Memory B cell (primary cell): ENCODE measurements at regions not wholly inside any gene's neighbourhood (a gene's known extent, or its start where the extent isn't known, plus 50 kb on each side); places are given as distances from the start of the nearest gene placed in this dataset.

ENCODE experiments used
- ATAC-seq: fragments of 150-1000 bp; cut with Tn5 transposase; 2 replicates; pipeline ENCODE4 v1.10.0; 2021; ENCODE audit warnings: low read depth, mild to moderate bottlenecking, moderate library complexity
- DNase-seq, 2 donors: peaks; one replicate each; pipeline ENCODE4 v3.0.0; 2022; ENCODE audit warnings: low spot score in 2 of 2
- H3K27ac Mint-ChIP-seq: one replicate; pipeline ENCODE4 v1.8.0; 2022; ENCODE audit warnings: mild to moderate bottlenecking, moderate library complexity, mixed read lengths
- H3K27me3 Mint-ChIP-seq: one replicate; pipeline ENCODE4 v1.8.0; 2022; ENCODE audit warnings: mixed read lengths
- H3K36me3 Mint-ChIP-seq: one replicate; pipeline ENCODE4 v1.8.0; 2022; ENCODE audit warnings: mild to moderate bottlenecking, mixed read lengths
- H3K4me1 Mint-ChIP-seq: one replicate; pipeline ENCODE4 v1.8.0; 2022; ENCODE audit warnings: mixed read lengths
- H3K4me3 Mint-ChIP-seq: one replicate; pipeline ENCODE4 v1.8.0; 2022; ENCODE audit warnings: mild to moderate bottlenecking, moderate library complexity, mixed read lengths
- H3K9me3 Mint-ChIP-seq: one replicate; pipeline ENCODE4 v1.8.0; 2022; ENCODE audit warnings: mixed read lengths

DNA sequence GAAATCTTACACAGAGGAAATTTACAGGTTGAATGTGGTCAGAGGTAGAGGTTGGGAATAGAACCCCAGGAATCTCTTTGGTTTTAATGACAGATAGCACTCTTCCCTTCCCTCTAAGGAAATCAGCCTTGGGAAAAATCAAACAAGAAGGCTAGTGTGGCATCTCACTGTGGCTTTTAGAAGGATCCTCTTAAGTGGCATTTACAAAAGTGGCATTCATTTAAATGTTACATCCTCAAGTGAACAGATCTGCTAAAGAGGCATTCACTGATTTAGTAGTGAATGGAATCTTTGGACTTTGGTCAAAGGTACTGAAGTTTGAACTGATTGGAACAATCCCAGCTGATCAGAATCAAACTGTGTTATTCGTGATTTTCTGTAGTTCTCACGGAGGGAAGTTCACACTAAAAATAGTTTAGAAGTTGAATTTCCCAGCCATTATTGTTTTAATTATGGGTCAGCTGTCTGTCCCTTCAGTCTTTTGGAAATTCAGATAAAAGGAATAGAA is 136.5 kb upstream of the FN1 start:
- Mint-ChIP-seq H3K27me3 (peaks cover 11% of the 10 kb centered on the region), H3K36me3 (no peaks in the 10 kb centered on the region), H3K9me3 (no peaks in the 10 kb centered on the region), H3K27ac (no peak overlapping the region), H3K4me1 (peaks cover 5% of the 10 kb centered on the region), H3K4me3 (no peak overlapping the region)
- ATAC-seq (no peak), DNase-seq (no peak)

DNA sequence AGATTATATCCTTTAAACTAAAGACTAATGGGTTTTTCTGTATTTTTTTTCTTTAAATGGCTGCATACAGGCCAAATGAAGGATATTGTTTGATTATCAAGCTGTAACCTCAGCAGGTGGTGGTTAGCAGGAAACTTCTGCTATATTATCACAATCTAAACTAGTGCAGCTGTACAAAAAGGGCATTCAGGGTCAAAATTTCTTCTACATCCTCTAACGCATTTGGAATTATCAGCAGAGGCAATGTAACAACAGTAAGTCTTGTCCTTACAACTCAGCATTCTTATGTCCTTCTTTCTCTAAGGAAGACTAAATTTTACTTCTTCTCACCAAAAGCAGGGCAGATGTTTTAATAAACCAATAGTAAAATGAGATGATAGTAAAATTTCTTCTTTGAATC is 135.8 kb upstream of the FN1 start:
- ATAC-seq (no peak), DNase-seq (no peak)
- H3K36me3 Mint-ChIP-seq: no peaks in the 10 kb centered on the region
- H3K4me3 Mint-ChIP-seq: no peak overlapping the region
- H3K27me3 Mint-ChIP-seq: peaks cover 11% of the 10 kb centered on the region
- H3K4me1 Mint-ChIP-seq: peaks cover 5% of the 10 kb centered on the region
- no peak overlapping the region for H3K27ac Mint-ChIP-seq
- H3K9me3 Mint-ChIP-seq: no peaks in the 10 kb centered on the region

DNA sequence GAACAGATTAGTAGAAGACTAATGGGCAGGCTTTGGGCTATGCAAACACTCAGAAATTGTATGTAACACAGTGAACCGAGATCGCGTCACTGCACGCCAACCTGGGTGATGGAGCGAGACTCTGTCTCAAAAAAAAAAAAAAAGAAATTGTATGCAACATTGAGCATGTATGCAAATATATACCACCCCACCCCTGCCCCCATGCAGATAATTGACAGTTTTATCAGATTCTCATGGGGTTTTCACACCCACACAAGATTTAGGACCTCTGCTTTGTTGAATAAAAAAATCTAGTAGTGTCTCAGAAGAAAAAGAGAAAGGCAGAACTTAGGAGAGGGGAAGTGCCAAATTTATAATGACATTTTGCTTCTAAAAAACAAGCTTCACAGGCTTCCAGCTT is 131.6 kb upstream of the FN1 start:
- H3K4me3 Mint-ChIP-seq: no peak overlapping the region

DNA sequence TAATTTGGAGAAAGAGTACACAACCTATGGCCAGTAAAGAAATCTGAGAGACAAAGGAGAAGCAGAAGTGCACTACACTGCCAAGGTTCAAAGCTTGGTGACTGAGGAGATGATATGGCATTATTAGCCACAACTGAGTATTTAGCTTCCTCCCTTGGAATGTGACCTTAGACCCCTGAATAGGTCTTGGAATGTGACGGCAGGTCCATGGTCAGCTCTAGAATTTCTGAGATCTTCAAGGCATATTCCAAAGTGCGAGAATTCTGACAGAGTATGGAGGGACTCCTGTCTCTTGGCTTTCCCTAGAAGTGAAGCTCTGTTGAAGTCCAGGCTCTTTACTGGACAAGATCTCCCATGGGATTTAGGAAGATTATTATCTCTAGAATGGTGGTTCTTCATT is 130.0 kb upstream of the FN1 start:
- H3K9me3 Mint-ChIP-seq: peaks cover 1% of the 10 kb centered on the region
- no peak overlapping the region for H3K27ac Mint-ChIP-seq
- DNase-seq (no peak), ATAC-seq (no peak)
- peaks cover 16% of the 10 kb centered on the region for H3K27me3 Mint-ChIP-seq
- peaks cover 5% of the 10 kb centered on the region for H3K4me1 Mint-ChIP-seq
- no peak overlapping the region for H3K4me3 Mint-ChIP-seq
- no peaks in the 10 kb centered on the region for H3K36me3 Mint-ChIP-seq

More for the DNA sequence above, 131.6 kb upstream of the FN1 start:
- Mint-ChIP-seq H3K27ac (no peak overlapping the region), H3K9me3 (no peaks in the 10 kb centered on the region), H3K36me3 (no peaks in the 10 kb centered on the region), H3K4me1 (peaks cover 5% of the 10 kb centered on the region), H3K27me3 (peaks cover 20% of the 10 kb centered on the region)
- DNase-seq (no peak), ATAC-seq (peak; percentile 81)

DNA sequence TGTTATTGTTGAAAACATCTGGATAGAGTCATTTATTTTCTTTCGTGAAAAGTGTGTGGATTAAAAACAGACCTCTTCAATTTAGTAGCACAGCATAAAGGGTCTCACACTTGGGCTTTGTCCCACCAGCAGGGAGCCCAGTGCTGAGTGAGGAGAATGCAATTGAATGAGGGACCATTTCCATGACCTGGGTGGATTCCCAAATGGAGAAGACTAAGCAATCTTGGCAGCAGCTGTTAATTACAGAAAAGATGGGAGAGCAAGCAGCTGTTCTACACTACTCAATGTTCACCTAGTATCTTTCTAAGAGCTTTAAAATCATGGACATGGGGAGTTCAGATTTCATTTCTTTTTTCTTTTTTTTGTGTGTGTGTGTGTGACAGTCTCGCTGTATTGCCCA is 121.8 kb upstream of the FN1 start:
- no peak overlapping the region for H3K27ac Mint-ChIP-seq
- H3K4me1 Mint-ChIP-seq: no peaks in the 10 kb centered on the region
- no peak overlapping the region for H3K4me3 Mint-ChIP-seq
- peaks cover 1% of the 10 kb centered on the region for H3K9me3 Mint-ChIP-seq
- ATAC-seq (no peak), DNase-seq (no peak)
- H3K36me3 Mint-ChIP-seq: no peaks in the 10 kb centered on the region
- peaks cover 3% of the 10 kb centered on the region for H3K27me3 Mint-ChIP-seq

DNA sequence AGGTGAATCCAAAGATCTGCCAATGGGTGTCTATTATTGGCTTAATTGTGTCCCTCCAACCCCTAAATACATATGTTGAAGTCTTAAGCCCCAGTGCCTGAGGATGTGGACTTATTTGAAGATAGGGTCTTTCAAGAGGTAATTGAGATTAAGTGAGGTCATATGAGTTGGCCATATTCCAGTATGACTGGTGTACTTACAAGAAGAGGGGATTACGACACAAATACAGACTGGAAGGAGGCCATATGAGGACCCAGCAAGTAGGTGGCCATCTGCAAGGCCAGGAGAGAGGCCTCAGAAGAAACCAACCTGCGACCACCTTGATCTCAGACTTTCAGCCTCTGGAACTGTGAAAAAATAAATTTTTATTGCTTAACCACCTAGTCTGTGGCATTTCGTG is 121.1 kb upstream of the FN1 start:
- no peak for DNase-seq
- Mint-ChIP-seq H3K27ac (no peak overlapping the region), H3K4me3 (no peak overlapping the region), H3K4me1 (no peaks in the 10 kb centered on the region), H3K36me3 (no peaks in the 10 kb centered on the region), H3K9me3 (peaks cover 1% of the 10 kb centered on the region), H3K27me3 (peaks cover 2% of the 10 kb centered on the region)
- ATAC-seq: no peak

DNA sequence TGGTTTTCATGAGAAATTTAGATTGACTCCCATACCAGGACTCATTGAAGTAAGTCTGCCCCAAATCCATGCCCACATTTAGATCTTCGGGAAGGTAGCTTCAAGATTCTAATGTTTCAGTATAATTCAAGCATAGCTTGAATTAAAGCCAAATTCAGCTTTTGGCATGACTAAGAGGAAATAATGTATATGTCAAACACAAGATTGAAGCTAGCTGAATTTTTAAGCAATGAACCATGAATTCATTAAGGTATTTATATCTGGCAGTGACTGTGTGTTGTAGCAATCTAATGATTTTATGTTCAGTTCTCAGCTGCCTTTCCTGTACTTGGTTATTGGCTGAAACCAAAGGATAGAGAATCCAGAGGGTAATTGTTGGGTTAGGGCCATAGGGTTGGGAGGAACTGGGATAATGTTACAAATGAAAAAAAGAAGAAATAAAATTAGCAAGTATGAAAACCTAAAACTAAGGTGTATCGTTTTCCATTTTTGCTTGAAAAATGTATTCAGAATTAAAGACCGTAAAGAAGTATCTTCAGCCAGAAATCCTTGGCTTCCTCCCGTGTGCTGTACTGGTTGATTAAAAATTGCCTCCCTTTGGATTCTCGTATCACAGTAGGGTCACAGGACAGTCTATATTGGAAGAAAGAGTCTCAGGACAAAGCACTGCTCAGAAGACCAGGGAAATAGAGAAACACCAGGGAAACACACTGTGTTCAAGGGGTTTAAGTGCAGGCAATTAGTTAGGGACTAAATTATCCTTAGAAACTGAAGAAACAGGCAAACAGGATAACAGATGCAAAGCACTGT is 119.0 kb upstream of the FN1 start:
- DNase-seq: no peak
- Mint-ChIP-seq H3K9me3 (peaks cover 2% of the 10 kb centered on the region), H3K27me3 (no peaks in the 10 kb centered on the region), H3K4me1 (no peaks in the 10 kb centered on the region), H3K36me3 (no peaks in the 10 kb centered on the region), H3K27ac (no peak overlapping the region), H3K4me3 (no peak overlapping the region)
- no peak for ATAC-seq

DNA sequence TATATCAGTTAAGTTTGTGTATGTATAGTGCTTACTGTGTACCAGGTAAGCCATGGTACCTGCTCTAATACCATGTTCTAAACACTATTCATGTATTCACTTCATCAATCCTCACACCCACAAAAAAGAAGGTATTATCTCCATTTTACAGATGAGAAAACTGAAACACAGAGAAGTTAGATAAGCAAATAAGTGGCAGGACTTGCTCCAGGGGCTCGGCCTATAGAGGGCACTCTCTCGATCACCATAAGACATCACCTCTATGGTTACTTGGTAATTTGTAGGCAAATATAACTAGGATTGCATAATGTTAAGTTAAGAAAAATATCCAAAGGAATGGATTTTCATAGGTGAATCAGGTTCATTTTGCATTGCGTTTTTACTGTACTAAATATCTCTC is 118.1 kb upstream of the FN1 start:
- Mint-ChIP-seq H3K27me3 (no peaks in the 10 kb centered on the region), H3K4me3 (no peak overlapping the region), H3K27ac (no peak overlapping the region), H3K9me3 (peaks cover 2% of the 10 kb centered on the region), H3K36me3 (no peaks in the 10 kb centered on the region), H3K4me1 (no peaks in the 10 kb centered on the region)
- no peak for ATAC-seq
- no peak for DNase-seq

DNA sequence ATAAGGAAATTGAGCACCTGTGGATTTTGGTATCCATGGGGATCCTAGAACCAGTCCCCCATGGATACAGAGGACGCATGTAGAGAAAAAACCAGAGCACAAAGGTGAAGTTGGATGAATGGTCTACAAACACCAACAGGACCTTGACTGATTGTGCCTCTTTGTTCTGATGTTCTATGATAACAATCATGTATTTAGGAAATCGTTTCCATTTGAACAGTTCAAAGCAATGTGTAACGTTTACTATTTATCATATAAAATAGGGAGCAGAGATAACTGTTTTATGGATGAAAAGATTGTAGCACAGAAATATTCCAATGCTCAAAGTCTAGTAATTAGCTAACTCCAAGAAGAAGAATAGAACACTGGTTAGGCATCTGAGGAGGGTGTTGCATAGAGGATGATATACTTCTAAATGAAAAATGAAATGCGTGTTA is 116.3 kb upstream of the FN1 start:
- H3K4me3 Mint-ChIP-seq: no peak overlapping the region
- H3K9me3 Mint-ChIP-seq: peaks cover 2% of the 10 kb centered on the region
- no peaks in the 10 kb centered on the region for H3K27me3 Mint-ChIP-seq
- no peak for DNase-seq
- H3K36me3 Mint-ChIP-seq: no peaks in the 10 kb centered on the region
- H3K27ac Mint-ChIP-seq: no peak overlapping the region
- H3K4me1 Mint-ChIP-seq: no peaks in the 10 kb centered on the region
- ATAC-seq: no peak

DNA sequence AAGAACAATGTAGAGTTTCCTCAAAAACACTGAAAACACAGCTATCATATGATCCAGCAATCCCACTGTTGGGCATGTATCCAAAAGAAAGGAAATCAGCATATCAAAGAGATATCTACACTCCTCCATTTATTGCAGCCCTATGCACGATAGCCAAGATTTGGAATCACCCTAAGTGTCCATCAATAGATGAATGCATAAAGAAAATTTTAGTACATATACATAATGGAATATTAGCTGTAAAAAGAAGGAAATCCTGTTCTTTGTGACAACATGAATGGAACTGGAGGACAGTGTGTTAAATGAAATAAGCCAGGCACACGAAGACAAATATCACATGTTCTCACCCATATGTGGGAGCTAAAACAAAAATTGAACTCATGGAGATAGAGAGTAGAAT is 114.5 kb upstream of the FN1 start:
- Mint-ChIP-seq H3K27ac (no peak overlapping the region), H3K27me3 (no peaks in the 10 kb centered on the region)

DNA sequence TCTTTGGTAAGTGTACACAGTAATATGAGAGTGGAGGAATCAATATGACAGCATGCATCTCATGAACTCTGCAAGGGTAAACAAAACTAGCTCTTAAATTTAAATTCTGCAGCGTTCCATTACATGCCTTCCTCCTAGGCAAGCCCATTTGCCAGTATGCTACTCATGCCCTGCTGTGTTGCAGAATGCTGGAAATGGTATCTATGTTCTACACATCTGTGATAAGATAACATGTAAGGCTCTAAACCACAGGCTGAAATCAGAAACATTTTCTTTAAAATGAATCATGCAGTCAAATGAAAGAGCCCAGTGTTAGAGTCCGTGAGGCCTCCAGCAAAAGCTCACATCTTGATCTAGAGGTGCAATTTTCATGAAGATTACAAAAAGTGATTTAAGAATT is 112.8 kb upstream of the FN1 start:
- ATAC-seq: no peak
- no peak overlapping the region for H3K4me3 Mint-ChIP-seq
- H3K27me3 Mint-ChIP-seq: peaks cover 2% of the 10 kb centered on the region
- DNase-seq: no peak
- no peaks in the 10 kb centered on the region for H3K36me3 Mint-ChIP-seq
- peaks cover 2% of the 10 kb centered on the region for H3K9me3 Mint-ChIP-seq
- no peak overlapping the region for H3K27ac Mint-ChIP-seq
- peaks cover under 1% of the 10 kb centered on the region for H3K4me1 Mint-ChIP-seq

More for the DNA sequence above, 114.5 kb upstream of the FN1 start:
- DNase-seq (no peak), ATAC-seq (no peak)
- H3K9me3 Mint-ChIP-seq: peaks cover 2% of the 10 kb centered on the region
- no peaks in the 10 kb centered on the region for H3K4me1 Mint-ChIP-seq
- H3K4me3 Mint-ChIP-seq: no peak overlapping the region
- H3K36me3 Mint-ChIP-seq: no peaks in the 10 kb centered on the region

DNA sequence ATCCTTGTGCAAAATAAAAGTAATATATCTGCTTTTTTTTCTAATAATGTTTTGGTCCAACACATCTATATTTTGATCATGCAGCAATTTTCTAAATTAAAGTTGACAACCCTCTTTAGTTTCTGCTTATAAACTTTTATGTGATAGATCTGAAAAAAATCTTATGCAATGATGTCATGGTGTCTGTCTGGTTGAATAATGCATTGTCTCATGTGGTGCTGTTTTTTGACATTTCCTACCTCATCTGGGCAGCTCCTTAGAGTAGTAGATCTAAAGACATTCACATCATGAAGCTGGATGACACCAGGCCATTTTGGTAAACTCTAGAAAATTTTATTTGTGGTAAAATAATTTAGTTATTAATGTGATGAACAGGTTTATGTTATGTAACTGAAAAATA is 106.8 kb upstream of the FN1 start:
- ATAC-seq (no peak), DNase-seq (no peak)
- Mint-ChIP-seq H3K36me3 (no peaks in the 10 kb centered on the region), H3K4me3 (no peak overlapping the region), H3K4me1 (peaks cover 4% of the 10 kb centered on the region), H3K27me3 (peaks cover 8% of the 10 kb centered on the region), H3K27ac (no peak overlapping the region), H3K9me3 (no peaks in the 10 kb centered on the region)

DNA sequence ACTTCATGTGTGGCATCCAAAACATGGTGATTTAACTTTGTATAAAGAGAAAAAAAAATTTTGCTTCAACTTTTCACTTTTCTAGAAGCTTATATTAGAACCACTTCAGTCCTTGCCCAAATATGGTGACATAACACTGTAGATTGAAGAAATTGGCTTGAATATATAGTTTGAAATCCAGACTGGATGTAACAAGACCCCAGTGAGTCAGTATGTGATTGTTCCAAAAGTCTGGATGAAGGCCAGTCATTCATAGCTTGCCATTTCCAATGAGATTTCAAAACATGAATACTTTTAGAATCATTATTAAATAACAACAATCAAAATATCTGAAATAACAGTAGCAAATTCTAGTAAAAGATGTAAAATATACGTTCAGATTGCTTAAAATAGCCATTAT is 104.8 kb upstream of the FN1 start:
- peaks cover 4% of the 10 kb centered on the region for H3K4me1 Mint-ChIP-seq
- H3K27me3 Mint-ChIP-seq: peaks cover 9% of the 10 kb centered on the region
- H3K4me3 Mint-ChIP-seq: no peak overlapping the region
- no peaks in the 10 kb centered on the region for H3K36me3 Mint-ChIP-seq
- no peak overlapping the region for H3K27ac Mint-ChIP-seq
- DNase-seq: no peak
- H3K9me3 Mint-ChIP-seq: no peaks in the 10 kb centered on the region
- ATAC-seq: no peak

DNA sequence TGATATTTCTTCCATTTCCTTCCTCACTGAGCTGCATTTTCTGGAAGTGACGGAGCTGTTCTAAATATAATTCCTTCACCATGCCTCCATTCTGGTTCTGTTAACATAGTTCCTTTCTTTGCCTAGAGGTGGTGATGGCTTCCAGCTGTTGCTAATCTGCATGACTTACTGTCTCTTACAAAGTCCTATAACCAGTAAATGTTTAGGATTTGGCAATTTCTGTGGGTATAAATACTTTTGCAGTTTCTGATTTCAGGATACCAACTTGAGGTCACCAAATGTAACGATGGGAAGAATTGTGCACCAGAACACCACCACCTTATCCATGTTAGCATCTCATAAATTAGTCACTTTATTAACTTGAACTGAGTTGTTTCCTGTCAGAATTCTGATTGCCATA is 101.7 kb upstream of the FN1 start:
- ATAC-seq (no peak), DNase-seq (no peak)
- Mint-ChIP-seq H3K4me3 (no peak overlapping the region), H3K9me3 (peaks cover 5% of the 10 kb centered on the region), H3K27me3 (peaks cover 6% of the 10 kb centered on the region), H3K36me3 (no peaks in the 10 kb centered on the region), H3K4me1 (no peaks in the 10 kb centered on the region), H3K27ac (no peak overlapping the region)

DNA sequence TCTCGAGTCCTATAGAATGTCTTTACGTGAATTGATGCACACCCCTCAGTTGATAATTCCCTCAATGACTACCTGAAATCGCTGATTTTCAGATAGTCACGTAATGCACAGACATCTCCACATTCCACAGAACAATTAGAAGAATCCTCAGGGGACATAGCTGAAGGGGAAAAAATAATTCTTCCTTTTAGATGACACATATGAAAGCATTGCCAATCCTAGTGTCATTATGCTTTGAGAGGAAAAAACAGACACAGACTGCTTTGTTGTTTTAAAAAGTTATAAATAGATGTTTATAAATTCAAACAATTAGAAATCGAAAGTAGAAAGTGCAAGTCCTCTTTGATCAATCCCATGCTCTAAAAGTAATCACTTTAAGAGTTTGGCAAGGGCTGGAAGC is 100.6 kb upstream of the FN1 start:
- DNase-seq (no peak), ATAC-seq (no peak)
- H3K9me3 Mint-ChIP-seq: peaks cover 5% of the 10 kb centered on the region
- no peak overlapping the region for H3K27ac Mint-ChIP-seq
- H3K4me3 Mint-ChIP-seq: no peak overlapping the region
- H3K27me3 Mint-ChIP-seq: peaks cover 6% of the 10 kb centered on the region
- no peaks in the 10 kb centered on the region for H3K36me3 Mint-ChIP-seq
- H3K4me1 Mint-ChIP-seq: no peaks in the 10 kb centered on the region
